HG03066 (cell line): ENCODE measurements at regions not wholly inside any gene's neighbourhood (a gene's known extent, or its start where the extent isn't known, plus 50 kb on each side); places are given as distances from the start of the nearest gene placed in this dataset.

Experiments used
- ATAC-seq: cut with Tn5 transposase; IDR thresholded peaks from one replicate; pipeline ENCODE4 v1.9.1; 2021; ENCODE audit warnings: low read depth; ENCODE audit not compliant: unreplicated experiment

- ATAC-seq: no peak
Observed at GRCh38 chr18:38616306-38616705, 1050.7 kb upstream of the CELF4 start.

- no peak for ATAC-seq
Observed at GRCh38 chr18:38612904-38613303, 1047.3 kb upstream of the CELF4 start.

DNA sequence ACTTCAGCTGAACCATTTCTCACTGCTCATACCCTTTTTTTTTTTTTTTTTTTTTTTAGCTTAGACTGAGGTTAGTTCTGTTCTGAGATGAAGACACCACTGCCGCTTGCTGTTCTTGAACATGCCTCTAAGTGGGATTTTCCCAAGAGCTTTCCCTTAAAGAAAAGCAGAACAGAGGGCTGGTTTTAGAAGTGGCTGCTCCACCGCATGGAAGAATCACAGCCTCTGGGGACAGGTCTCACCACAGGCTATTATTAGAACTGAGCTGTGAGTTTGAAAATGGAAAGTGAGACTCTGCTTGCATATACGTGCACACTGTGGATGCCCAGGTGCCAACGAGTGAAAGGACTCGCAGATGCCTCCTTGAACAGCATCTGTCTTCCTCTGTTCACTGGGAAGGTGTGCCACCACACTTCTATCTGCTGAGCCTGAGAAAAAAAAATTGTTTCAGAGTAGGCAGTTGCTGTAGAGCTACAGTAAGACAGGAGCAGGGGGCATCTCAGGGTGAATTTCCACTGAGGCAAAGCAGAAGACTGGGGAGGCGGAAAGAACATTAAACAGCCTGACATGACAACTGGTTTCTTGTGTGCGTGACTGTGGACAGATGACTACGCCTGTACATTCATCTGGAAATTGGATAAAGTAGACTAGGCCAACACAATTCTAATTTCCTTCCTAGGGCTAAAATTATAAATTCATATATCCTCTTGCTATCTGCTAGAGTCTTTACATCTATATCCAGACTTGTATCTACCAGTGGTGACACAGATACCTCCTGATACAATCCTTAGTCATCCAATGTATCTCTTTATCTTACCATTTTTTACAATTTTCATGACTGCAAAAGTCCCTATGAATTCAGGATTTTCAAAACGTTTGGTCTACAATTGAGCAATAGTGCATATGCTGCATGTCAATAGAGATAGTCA lies 1045.7 kb upstream of the CELF4 start:
- peak; percentile 81 for ATAC-seq

GRCh38 chr18:38606841-38607240 lies 1041.2 kb upstream of the CELF4 start:
- no peak for ATAC-seq

GRCh38 chr18:38602341-38602740 lies 1036.7 kb upstream of the CELF4 start:
- no peak for ATAC-seq

- ATAC-seq: no peak
Observed at GRCh38 chr18:38587571-38587970, 1022.0 kb upstream of the CELF4 start.

DNA sequence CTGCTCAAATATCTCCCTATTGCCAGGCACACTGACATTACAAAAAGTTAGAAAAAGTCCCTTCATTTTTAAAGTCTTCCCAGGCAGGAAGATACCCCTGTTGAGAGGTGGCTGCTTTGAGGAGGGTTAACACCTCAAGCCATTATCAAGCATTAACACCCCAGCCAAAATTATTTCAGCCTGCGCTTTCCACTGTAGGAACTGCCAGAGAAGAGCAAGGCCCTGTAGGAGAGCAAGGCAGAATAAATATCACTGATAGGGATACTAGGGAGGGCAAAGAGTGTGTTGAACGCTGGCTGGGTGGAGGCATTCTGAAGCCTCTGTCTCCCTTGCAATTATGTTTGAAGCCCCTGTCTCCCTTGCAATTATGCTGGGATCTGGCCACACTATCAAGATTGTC lies 1020.7 kb upstream of the CELF4 start:
- ATAC-seq: no peak

- no peak for ATAC-seq
Observed at GRCh38 chr18:38579764-38580163, 1014.2 kb upstream of the CELF4 start.

- ATAC-seq: no peak
Observed at GRCh38 chr18:38576916-38577315, 1011.3 kb upstream of the CELF4 start.

GRCh38 chr18:38576349-38576748 lies 1010.8 kb upstream of the CELF4 start:
- ATAC-seq: no peak

GRCh38 chr18:38575648-38576047 lies 1010.0 kb upstream of the CELF4 start:
- ATAC-seq: no peak

- ATAC-seq: no peak
Observed at GRCh38 chr18:38575023-38575422, 1009.4 kb upstream of the CELF4 start.

DNA sequence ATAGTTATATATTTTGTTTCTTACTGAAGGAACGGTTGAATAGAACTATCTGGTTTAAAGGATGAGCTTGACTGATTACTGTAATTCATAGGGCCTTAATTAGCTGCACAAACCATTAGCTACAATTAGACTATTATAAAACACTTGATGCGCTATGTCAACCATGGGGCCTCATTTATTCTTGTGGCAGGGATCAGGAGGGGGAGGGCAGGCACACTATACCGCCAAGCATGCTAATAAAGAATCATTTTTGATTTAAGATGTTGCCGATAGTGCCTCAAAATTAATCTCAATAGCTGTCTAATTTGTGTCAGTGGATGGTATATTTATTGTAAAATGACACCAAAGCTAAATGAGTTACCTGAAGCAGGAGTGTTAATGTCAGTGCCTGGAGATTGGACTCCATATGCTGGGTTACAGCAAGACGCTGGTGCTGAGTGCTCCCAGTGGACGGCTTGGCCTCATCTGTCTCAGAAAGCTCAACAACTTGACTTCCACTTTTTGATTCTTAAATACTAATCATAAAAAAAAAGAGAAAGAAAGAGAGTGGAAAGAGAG lies 1007.0 kb upstream of the CELF4 start:
- no peak for ATAC-seq

GRCh38 chr18:38571651-38572050 lies 1006.1 kb upstream of the CELF4 start:
- ATAC-seq: no peak

GRCh38 chr18:38565513-38565912 lies 999.9 kb upstream of the CELF4 start:
- ATAC-seq: no peak

DNA sequence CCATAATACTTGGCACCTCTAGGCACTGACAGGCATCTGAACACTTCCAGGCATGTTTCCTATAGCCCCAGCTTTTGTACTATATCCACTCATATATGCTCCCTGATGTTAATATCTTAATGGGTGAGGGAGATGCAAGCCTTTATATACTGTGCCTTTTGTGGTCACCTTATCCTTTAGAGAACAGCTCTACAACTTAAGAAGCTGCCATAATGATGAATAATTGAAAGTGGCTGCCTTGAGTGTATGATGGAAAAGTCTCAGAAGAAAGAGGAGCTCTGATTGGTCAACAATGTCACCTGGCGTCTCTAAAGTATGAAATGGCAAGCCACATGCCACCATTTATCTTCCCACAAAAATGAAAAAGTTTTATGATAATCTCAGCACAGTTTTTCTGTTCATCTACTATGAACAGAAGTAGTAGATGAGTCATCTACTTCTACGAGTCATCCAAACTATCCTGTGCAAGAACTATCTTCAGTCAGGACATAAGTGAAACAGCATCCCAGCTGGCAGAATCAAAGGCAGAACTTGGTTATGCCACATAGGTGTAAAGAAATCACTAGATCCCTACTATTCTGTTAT lies 997.9 kb upstream of the CELF4 start:
- no peak for ATAC-seq

DNA sequence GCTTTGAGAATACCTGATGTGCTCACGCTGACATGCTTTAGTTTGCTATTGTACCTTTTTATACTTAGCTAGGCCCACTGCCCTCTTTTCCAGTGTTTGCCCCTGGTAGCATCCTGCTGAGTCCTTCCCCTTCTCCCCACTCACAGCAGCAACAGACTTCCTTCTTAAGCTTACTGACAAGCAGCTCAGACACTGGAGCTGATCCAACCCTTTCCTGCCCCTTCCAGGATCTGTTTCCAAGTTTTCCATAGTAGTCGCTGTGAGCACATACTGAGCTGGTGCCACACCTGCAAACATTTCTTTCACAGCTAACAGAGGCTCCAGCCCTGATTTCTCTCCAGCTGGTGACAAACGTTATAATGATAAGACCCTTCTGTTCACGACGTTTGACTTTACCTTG lies 991.4 kb upstream of the CELF4 start:
- ATAC-seq: no peak

DNA sequence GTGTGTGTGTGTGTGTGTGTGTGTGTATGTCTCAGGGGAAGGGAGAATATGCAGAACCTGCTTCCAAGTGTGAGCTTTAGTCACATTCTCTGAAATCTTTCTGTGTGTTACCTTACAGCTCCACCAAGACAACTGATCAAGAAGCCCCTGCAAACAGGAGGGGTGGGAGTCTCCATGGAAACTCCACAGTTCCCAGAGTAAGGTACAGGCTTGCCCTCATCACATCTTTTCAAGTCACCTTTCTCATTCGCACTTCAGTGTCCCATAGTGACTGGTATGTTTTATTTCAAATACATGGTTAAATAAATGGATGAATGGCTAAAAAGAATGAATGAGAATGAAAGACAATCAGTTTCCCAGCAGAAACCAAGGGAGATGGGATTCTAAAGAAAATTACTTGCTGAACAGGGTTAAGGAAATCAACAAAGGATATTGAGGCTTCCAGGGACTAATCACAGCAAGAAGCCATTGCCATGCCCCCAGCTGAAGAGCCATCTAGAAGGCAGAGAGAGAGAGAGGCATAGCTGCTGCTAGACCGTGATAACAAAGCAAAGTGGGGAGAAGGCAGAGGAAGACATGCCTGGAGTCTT lies 987.2 kb upstream of the CELF4 start:
- ATAC-seq: no peak

GRCh38 chr18:38551881-38552280 lies 986.3 kb upstream of the CELF4 start:
- ATAC-seq: no peak

- no peak for ATAC-seq
Observed at GRCh38 chr18:38545071-38545470, 979.5 kb upstream of the CELF4 start.

DNA sequence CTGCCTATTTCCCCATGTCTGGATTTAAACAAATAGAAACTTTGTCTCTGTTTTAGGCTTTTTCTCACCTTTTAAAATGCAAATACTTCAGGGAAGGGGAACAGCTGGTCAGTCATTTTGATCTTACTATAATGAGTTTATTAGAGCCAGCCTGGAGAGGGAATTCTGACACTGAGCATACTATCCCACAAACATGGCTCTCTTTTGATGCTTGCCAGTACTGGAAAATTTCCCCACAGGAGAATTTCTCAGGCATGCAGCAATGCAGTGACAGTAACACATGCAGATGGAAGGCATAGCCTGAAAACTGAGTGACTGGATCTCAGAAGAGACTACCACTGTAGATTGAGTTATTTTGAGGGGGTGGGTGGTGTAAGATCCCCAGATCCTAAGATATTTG lies 974.3 kb upstream of the CELF4 start:
- no peak for ATAC-seq
